Fibroblast of the conjunctiva (primary cell): ENCODE measurements at regions not wholly inside any gene's neighbourhood (a gene's known extent, or its start where the extent isn't known, plus 50 kb on each side); places are given as distances from the start of the nearest gene placed in this dataset.

Experiments used
- DNase-seq: peaks from one replicate; pipeline ENCODE4 v3.0.0-alpha.2; 2010; ENCODE audit warnings: low read depth

DNA sequence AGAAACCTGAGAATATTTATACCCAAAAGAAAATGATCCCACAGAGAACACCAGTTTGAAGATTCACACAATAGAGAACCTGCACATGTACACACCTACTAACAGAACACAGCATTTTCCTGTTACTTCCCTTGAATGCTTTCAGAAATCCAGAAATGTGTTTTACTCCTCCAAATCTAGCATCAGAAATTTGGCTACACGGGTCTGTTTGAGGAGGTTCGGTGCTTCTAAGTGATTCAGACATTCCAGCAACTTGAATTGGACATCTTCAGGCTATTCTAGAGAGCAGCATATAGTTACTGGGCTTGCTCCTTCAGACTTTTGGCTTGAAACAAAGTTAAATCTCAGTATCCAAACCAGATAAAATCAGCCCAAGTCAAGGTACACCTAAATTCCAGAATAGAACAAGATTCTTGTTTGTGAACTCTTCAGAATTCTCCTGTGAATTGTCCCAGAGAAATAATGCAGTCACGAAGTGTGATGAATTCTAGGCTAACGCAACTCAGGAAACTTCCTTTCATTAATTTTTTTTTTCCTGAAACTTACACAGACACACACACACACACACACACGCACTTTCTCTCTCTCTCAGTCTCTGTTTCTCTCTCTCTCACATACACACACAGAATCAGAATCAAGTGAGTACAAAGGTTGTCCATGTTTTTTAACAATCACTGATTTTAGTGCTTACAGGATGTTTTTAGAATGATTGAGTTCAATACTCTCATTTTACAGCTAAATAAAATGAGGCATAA is 278.4 kb upstream of the SNX7 start:
- DNase-seq = no peak

GRCh38 chr1:98382586-98382985 is 278.9 kb upstream of the SNX7 start:
- no peak for DNase-seq

DNA sequence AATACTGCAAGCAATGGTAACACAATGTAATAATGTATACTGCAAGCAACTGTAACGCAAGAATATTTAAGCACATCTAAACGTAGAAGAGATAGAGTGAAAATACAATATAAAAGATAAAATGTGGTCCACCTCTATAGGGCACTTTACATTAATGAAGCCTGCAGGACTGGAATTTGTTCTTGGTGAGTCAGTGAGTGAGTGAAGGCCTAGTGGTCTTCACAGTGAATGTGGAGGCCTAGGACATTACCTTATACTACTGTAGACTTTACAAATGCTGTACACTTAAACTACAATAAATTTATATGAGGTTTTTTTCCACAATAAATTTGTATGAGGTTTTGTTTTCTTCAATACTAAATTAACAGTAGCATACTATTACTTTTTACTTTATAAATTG is 287.4 kb upstream of the SNX7 start:
- DNase-seq = no peak

GRCh38 chr1:98373056-98373455 is 288.5 kb upstream of the SNX7 start:
- no peak for DNase-seq

- no peak for DNase-seq
Measured at GRCh38 chr1:98371764-98372163, 289.8 kb upstream of the SNX7 start.

DNA sequence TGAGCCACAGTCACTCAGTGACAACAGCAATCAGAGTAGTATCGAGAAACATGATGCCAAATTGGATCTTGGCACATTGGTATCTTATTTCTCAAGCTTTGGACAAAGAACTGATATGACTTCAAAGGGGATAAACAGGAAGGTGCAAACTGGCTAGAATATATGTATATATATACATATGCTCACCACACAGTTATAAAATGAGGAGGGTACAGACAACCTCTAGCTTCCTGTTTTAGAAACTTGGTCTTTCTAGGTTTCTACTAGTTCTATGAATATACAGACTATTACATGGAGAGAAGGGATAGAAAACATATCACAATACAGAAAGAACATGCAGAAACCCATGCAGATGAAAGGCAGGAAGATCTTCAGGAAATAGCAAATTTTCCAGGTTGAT is 292.1 kb upstream of the SNX7 start:
- DNase-seq = no peak

DNA sequence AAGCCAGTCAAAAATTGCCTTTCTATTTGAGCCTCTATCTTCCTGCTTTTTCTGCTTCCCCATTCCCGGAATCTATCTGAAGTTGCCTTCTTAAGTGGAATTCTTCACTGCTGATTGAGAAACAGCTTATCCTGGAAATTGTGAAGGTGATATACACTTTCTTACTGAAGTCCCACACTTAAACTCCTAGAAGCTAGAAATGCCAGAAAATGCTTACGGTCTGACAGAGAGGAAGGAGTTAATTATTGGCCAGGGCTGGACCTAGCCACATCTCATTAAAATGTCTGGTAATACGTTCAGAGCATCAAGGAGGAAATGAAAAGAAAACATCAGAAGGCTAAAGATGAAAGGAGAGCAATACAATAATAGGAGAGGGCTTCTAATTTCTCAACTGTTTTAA is 292.5 kb upstream of the SNX7 start:
- DNase-seq = no peak

- no peak for DNase-seq
Measured at GRCh38 chr1:98367426-98367825, 294.1 kb upstream of the SNX7 start.

GRCh38 chr1:98366343-98366742 is 295.2 kb upstream of the SNX7 start:
- DNase-seq = no peak

DNA sequence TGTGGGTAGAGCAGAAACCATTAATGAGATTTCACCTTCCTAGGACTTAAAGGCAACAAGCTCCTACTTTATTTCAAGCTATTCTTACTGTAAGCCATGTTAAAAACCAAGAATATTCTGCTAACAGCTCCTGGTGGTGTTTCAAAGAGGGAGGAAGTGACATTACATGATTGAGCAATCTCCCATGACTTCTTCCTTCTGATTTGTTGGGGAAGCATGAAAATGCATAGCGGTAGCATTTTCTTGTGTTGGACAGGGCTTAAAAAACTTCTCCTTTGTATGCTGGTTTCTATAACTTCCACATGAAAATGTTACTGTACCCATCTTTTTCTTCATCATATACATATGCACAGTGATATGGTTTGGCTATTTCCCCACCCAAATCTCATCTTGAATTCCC is 297.0 kb upstream of the SNX7 start:
- DNase-seq = no peak

- DNase-seq = no peak
Measured at GRCh38 chr1:98360864-98361263, 300.7 kb upstream of the SNX7 start.

GRCh38 chr1:98355656-98356383 is 305.7 kb upstream of the SNX7 start:
- DNase-seq = no peak

GRCh38 chr1:98352378-98352777 is 309.1 kb upstream of the SNX7 start:
- DNase-seq = no peak

- no peak for DNase-seq
Measured at GRCh38 chr1:98351561-98351960, 310.0 kb upstream of the SNX7 start.

GRCh38 chr1:98345417-98345816 is 316.1 kb upstream of the SNX7 start:
- no peak for DNase-seq

GRCh38 chr1:98344731-98345130 is 316.8 kb upstream of the SNX7 start:
- DNase-seq = no peak

GRCh38 chr1:98342566-98342965 is 319.0 kb upstream of the SNX7 start:
- no peak for DNase-seq

GRCh38 chr1:98340511-98340910 is 321.0 kb upstream of the SNX7 start:
- DNase-seq = no peak

DNA sequence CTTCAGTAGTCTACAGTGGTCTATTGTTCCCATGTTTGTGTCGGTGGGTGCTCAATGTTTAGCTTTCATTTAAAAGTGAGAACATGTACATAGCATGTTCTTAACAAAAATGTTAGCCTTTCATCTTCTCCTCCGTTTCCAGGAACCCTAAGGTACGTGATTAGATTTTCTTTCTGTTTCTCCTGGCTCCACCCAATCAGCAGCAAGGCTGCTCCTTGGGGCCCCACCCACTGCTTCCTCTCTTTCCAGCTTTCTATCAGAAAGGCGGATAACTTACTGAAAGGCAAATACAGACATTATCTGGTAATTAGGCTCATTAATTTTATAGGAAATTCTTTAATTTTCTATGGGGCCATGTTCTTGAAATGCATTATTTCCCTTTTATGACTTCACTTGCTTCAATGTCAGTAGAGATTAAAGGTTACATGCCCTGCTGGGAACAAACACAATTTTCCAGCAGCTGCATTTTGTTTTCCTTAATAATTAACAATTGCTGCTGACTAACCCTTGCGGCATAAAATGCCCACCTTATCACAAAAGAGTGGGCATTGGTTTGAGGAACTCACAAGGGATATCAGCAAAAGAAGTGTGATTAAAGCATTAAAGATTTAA is 324.9 kb upstream of the SNX7 start:
- no peak for DNase-seq

GRCh38 chr1:98333936-98334335 is 327.6 kb upstream of the SNX7 start:
- DNase-seq = no peak

DNA sequence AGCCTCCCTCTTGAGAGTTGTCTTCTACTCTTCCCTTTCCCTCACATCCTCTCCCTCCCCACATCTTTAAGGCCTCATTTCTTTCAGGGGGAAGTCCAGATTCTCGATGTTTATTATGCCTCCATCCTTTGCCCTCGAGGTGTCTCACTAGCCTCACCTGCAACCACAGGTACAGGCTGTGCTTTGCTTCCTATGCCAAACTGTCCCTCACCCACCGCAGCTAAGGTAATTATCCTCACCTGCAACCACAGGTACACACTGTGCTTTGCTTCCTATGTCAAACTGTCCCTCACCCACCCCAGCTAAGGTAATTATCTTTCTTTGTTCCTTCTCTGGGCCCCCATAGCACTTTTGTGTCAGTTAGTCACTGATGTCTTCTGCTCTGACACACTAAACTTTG is 328.1 kb upstream of the SNX7 start:
- no peak for DNase-seq

DNA sequence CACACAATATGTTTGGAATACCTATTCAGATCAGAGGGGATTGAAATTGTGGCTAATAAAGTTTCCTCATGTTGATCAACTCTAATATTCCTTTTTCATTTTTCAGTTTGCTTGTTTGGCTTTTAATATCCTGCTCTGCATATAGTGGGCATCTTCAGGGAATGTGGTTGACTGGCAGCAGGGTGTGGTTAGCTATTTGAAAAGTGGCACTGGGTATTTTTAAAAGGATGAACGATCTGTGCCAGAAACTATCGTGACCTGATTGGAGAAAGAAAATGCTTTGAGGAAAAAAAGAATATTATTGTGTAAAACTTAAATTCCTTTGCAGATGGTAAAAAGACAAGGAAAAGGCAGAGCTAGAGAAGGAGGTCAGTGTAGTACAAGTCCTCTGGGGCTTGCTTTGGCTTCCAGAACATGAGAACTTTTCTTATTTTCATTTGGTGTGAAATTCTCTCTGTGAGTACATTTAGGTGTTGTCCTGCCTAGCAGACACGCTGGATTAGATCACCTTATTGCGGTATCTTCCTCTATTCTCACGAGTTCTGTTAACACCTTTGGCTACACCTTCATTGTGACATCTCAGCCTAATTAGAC is 329.7 kb upstream of the SNX7 start:
- no peak for DNase-seq

DNA sequence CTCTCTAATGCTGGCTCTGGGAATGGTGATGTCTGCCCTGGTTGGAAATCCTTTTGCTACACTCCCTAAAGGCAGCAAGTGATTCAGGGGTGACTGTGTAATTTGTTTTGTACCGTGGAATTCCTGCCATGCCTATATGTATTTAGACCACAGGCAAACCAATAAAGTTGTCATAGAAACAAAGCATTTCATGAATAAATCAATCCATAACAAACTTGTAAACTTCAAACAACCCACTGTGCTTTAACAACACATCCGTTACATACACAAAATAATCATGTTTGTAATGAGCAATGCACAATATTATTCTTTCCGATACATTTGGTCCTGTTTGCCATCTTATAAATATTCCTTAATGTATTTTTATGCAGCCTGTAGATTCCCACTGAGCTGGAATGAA is 330.3 kb upstream of the SNX7 start:
- DNase-seq = no peak
